Osteocyte (in vitro differentiated cells): ENCODE measurements at regions not wholly inside any gene's neighbourhood (a gene's known extent, or its start where the extent isn't known, plus 50 kb on each side); places are given as distances from the start of the nearest gene placed in this dataset.
A peak's percentile ranks its signal among the peaks of the same experiment; 100 is the strongest.
"Not testable (repeated sequence)": the region's sequence is repeated elsewhere in the genome, so short reads cannot be mapped to it uniquely, and the experiment has no call there.

Experiments used
- DNase-seq: peaks from one replicate; pipeline ENCODE4 v3.0.0; 2021; ENCODE audit warnings: mixed read lengths; ENCODE audit not compliant: unreplicated experiment; ENCODE audit errors: extremely low spot score
- H3K27ac Mint-ChIP-seq: one replicate; pipeline ENCODE4 v1.8.0; 2021; ENCODE audit warnings: mild to moderate bottlenecking, mixed read lengths; ENCODE audit not compliant: unreplicated experiment
- H3K27me3 Mint-ChIP-seq: one replicate; pipeline ENCODE4 v1.8.0; 2021; ENCODE audit warnings: mixed read lengths; ENCODE audit not compliant: unreplicated experiment
- H3K36me3 Mint-ChIP-seq: one replicate; pipeline ENCODE4 v1.8.0; 2021; ENCODE audit warnings: mixed read lengths; ENCODE audit not compliant: unreplicated experiment
- H3K4me1 Mint-ChIP-seq: one replicate; pipeline ENCODE4 v1.8.0; 2021; ENCODE audit warnings: mixed read lengths; ENCODE audit not compliant: unreplicated experiment
- H3K4me3 Mint-ChIP-seq: one replicate; pipeline ENCODE4 v1.8.0; 2021; ENCODE audit warnings: mild to moderate bottlenecking, moderate library complexity, mixed read lengths; ENCODE audit not compliant: unreplicated experiment
- H3K9me3 Mint-ChIP-seq: one replicate; pipeline ENCODE4 v1.8.0; 2021; ENCODE audit warnings: mixed read lengths; ENCODE audit not compliant: unreplicated experiment

DNA sequence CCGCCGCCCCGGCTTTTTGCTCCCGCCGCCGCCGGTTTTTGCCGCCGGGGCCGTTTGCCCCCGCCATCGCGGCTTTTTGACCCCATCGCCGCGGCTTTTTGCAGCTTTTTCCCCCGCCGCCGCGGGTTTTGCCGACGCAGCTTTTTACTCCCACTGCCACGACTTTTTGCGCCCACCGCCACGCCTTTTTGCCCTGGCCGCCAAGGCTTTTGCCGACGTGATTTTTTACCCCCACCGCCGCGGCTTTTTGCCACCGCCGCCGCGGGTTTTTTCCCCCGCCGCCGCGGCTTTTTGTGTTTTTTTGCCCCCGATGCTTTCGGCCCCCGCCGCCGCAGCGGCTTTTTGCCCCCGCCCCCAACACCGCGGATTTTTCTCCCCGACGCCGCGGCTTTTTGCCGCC lies 5001.9 kb upstream of the OR11H1 start:
- not testable (repeated sequence) for H3K4me3 Mint-ChIP-seq, H3K27me3 Mint-ChIP-seq, H3K36me3 Mint-ChIP-seq, H3K4me1 Mint-ChIP-seq, H3K27ac Mint-ChIP-seq, H3K9me3 Mint-ChIP-seq
- DNase-seq, result peak; percentile 0

DNA sequence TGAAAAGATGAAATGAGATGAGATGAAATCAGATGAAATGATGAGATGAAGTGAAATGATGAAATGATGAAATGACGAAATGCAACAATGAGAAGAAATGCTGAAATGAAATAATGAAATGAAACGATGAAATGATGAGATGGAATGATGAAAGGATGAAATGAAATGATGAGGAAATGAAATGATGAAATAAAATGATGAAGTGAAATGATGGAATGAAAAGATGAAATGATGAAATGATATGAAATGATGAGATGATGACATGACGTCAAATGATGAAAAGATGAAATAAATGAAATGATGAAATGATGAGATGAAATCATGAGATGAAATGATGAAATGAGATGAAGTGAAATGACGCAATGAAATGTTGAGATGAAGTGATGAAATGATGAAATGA lies 4996.9 kb upstream of the OR11H1 start:
- not testable (repeated sequence) for H3K4me1 Mint-ChIP-seq, H3K36me3 Mint-ChIP-seq, H3K4me3 Mint-ChIP-seq, H3K27ac Mint-ChIP-seq, DNase-seq, H3K27me3 Mint-ChIP-seq, H3K9me3 Mint-ChIP-seq

DNA sequence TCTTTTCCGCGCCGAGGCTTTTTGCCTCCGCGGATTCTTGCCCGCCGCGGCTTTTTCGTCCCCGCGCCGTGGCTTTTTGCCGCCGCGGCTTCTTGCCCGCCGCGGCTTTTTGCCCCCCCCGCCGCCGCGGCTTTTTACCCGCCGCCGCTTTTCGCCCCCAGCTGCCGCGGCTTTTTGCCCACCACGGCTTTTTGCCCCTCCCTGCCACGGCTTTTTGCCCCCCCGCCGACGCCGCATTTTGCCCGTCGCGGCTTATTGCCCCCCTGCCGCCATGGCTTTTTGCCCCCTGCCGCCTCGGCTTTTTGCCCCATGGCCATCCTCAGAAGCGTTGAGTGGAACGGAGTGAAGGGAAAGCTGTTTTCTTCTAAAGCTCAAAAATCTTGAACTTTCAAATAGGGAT lies 4955.5 kb upstream of the OR11H1 start:
- H3K36me3 Mint-ChIP-seq, H3K9me3 Mint-ChIP-seq, H3K4me1 Mint-ChIP-seq, DNase-seq, H3K4me3 Mint-ChIP-seq, H3K27me3 Mint-ChIP-seq, H3K27ac Mint-ChIP-seq: not testable (repeated sequence)

DNA sequence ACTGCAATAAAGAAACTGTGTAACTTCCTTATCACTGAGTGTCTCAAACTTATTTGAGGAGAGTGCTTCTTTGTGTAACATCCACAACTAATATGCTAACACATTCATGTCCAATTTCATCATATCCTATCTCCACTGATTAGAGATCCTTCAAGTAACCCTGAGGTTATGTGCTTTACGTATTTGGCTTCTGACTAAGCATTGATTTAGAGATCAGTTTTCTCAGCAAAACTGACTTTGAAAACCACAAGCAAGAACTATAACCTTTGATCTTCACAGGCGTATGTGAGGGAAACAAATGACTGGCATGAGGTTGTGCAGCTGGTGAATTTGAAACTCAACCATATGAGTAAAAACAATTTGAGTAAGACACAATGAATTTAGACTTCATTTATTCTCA lies 4926.9 kb upstream of the OR11H1 start:
- H3K4me1 Mint-ChIP-seq, H3K27me3 Mint-ChIP-seq, H3K27ac Mint-ChIP-seq, H3K9me3 Mint-ChIP-seq, H3K4me3 Mint-ChIP-seq, H3K36me3 Mint-ChIP-seq, DNase-seq: not testable (repeated sequence)

DNA sequence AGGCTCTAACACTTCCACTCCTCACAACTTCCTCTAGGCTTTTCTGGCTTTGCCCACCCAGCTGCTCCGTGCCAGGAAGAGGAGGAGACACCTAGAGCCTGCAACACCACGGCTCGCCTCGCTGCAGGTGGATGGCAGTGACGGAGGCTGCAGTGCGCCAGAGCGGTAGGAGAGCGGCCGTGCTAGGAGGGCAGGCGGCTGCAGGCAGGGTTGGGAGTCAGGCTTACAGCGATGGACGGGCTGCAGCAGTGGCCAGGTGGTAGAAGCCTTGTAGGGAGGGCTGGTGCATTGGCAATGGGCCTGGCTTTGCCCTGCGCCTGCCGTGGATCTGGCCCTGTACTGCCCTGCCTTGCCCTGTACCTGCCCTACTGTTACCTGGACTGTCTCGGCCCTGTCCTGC lies 4896.0 kb upstream of the OR11H1 start:
- H3K4me3 Mint-ChIP-seq, H3K4me1 Mint-ChIP-seq, H3K9me3 Mint-ChIP-seq, DNase-seq, H3K27me3 Mint-ChIP-seq, H3K27ac Mint-ChIP-seq, H3K36me3 Mint-ChIP-seq: not testable (repeated sequence)

DNA sequence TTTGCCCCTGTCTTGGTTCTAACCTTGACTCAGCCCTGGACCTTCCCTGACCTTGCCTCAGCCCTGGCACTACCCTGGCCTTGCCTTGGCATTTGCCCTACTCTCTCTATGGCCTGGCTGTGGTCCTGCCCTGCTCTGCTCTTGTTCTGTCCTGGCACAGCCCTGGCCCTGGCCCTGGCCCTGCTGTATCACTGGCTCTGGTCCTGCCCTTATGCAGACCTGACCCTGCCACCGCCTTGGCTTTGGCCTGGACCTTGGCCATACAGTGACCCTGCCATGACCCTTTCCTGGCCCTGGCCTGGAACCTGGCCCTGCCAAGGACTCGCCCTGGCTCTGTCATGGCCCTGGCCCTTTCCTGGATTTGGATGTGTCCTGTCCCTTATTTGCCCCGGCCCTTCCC lies 4892.7 kb upstream of the OR11H1 start:
- not testable (repeated sequence) for DNase-seq, H3K9me3 Mint-ChIP-seq, H3K4me1 Mint-ChIP-seq, H3K27ac Mint-ChIP-seq, H3K27me3 Mint-ChIP-seq, H3K36me3 Mint-ChIP-seq, H3K4me3 Mint-ChIP-seq

DNA sequence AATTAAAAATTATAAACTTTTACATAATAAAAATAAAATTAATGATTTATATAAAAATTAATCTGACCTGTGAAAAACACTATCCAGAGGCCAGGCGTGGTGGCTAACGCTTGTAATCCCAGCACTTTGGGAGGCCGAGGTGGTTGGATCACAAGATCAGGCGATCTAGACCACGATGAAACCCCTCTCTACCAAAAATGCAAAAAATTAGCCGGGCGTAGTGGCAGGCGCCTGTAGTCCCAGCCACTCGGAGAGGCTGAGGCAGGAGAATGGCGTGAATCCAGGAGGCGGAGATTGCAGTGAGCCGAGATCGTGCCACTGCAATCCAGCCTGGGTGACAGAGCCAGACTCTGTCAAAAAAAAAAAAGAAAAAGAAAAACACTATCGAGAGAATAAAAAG lies 4865.2 kb upstream of the OR11H1 start:
- H3K27me3 Mint-ChIP-seq, H3K27ac Mint-ChIP-seq, H3K36me3 Mint-ChIP-seq, H3K9me3 Mint-ChIP-seq, H3K4me1 Mint-ChIP-seq, H3K4me3 Mint-ChIP-seq, DNase-seq: not testable (repeated sequence)

DNA sequence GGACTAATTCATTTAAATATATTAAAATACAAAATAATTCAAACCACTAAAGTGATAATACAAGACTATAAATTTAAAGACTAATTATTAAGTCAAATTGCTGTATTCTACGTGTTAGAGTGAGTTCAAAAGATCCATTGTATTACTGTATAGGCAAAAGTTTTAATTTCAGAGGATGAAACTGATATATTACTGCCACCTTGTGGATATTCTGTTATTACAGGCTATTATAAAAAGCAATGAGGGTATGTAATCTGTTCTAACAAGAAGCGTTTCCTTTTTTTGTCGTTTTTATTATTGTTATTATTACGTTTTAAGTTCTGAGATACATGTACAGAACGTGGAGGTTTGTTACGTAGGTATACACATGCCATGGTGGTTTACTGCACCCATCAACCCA lies 4854.9 kb upstream of the OR11H1 start:
- H3K4me3 Mint-ChIP-seq, H3K4me1 Mint-ChIP-seq, H3K27me3 Mint-ChIP-seq, H3K36me3 Mint-ChIP-seq, H3K27ac Mint-ChIP-seq, DNase-seq, H3K9me3 Mint-ChIP-seq: not testable (repeated sequence)

DNA sequence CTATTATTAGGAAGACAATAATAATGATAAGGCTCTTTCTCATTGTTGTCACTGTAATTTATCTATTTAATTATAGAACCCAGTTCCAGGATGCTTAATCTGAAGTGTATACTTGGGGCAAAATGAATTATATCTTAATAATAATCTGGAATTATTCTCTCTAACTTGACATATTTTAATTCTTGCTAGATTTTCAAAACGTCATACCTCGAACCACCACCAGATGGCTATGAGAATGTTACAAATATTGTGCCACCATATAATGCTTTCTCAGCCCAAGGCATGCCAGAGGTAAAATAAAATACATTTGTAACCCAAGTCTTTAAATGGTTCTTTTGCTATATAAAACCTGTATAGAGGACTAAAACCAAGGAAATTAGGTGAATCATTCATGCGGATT lies 4849.3 kb upstream of the OR11H1 start:
- not testable (repeated sequence) for H3K4me1 Mint-ChIP-seq, H3K9me3 Mint-ChIP-seq, H3K4me3 Mint-ChIP-seq, H3K27me3 Mint-ChIP-seq, DNase-seq, H3K36me3 Mint-ChIP-seq, H3K27ac Mint-ChIP-seq

DNA sequence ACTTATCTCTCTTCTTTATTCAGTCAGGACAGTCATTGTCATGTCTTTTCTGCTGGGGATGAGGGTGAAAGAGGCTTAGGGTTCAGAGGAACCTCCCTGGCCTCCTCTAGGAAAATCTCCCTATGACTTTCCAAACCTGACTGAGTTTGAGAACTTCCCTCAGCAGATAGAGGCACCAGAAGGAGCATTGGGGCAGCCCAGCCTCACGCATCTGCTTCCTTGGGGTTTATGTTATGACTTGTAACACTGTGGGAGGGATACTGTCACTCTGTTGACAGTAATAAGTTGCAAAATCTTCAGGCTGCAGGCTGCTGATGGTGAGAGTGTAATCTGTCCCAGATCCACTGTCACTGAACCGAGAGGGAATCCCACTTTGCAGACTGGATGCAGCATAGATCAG lies 4842.6 kb upstream of the OR11H1 start:
- not testable (repeated sequence) for H3K4me1 Mint-ChIP-seq, H3K27ac Mint-ChIP-seq, H3K9me3 Mint-ChIP-seq, H3K36me3 Mint-ChIP-seq, DNase-seq, H3K4me3 Mint-ChIP-seq, H3K27me3 Mint-ChIP-seq

DNA sequence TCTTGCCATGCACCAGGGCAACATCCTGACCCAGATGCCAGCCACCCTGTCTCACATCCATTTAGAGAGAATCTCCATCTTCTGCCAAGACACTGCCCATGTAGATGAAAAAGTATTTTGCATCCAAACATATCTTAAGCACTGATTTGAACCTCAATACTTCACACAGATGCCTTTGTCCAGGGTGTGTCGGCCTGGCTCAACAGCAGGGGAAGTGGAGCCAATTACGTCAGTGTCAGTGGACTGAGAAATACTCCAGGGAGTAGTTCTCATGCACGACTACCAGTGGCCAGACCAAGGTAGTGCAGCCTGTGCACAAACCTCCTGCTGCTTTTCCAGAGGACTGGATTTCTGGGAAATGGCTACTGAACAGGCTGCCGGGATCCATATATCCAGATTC lies 4840.7 kb upstream of the OR11H1 start:
- H3K9me3 Mint-ChIP-seq, result not testable (repeated sequence)

DNA sequence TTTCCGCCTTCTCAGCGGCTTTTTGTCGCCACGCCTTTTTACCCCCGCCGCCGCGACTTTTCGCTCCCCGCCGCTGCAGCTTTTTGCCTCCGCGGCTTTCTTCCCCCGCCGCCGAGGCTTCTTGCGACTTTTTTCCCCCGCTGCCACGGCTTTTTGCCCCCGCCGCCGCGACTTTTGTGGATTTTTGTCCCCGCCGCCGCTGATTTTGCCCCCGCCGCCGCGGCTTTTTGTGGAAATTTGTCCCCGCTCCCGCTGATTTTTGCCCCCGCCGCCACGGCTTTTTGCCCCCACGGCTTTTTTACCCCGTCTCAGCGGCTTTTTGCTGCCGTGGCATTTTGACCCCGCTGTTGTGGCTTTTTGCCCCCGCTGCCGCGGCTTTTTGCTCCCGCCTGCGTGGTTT lies 4829.2 kb upstream of the OR11H1 start:
- not testable (repeated sequence) for H3K4me3 Mint-ChIP-seq, H3K27ac Mint-ChIP-seq, DNase-seq, H3K36me3 Mint-ChIP-seq, H3K9me3 Mint-ChIP-seq, H3K27me3 Mint-ChIP-seq, H3K4me1 Mint-ChIP-seq

More for the DNA sequence above, 4840.7 kb upstream of the OR11H1 start:
- not testable (repeated sequence) for H3K36me3 Mint-ChIP-seq, DNase-seq, H3K27me3 Mint-ChIP-seq, H3K27ac Mint-ChIP-seq, H3K4me1 Mint-ChIP-seq, H3K4me3 Mint-ChIP-seq

DNA sequence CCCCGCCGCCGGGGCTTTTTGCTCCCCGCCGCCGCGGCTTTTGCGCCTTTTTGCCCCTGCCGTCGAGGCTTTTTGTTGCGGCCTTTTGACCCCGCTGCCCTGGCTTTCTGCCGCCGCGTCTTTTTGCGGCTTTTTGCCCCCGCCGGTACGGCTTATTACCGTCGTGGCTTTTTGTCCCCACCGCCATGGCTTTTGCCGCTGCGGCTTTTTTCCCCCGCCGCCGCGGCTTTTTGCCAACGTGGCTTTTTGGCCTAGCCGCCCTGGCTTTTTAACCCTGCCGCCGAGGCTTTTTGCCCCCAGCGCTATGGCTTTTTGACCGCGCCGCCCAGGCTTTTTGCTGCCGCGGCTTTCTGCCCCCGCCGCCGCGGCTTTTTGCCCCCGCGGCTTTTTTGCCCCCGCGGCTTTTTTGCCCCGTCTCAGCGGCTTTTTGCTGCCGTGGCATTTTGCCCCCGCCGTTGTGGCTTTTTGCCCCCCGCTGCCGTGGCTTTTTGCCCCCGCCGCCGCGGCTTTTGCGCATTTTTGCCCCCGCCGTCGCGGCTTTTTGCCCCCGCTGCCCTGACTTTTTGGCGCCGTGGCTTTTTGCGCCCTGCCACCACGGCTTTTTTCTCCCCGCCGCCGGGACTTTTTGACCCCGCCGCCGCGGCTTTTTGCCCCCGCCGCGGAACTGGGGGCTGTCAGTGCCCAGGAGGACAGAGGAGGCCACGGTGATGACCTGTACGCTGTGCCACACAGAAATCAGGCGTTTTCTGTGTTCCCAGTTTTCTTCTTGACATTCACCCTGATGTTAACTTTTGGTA lies 4828.5 kb upstream of the OR11H1 start:
- H3K9me3 Mint-ChIP-seq, H3K27me3 Mint-ChIP-seq, H3K4me1 Mint-ChIP-seq, H3K36me3 Mint-ChIP-seq, DNase-seq, H3K4me3 Mint-ChIP-seq, H3K27ac Mint-ChIP-seq: not testable (repeated sequence)
